Transverse colon (tissue), 4 donors: ENCODE measurements at regions not wholly inside any gene's neighbourhood (a gene's known extent, or its start where the extent isn't known, plus 50 kb on each side); places are given as distances from the start of the nearest gene placed in this dataset.

Experiments used
- DNase-seq: peaks from one replicate; pipeline ENCODE4 v3.0.0-alpha.2; 2019
- H3K27ac ChIP-seq, 4 donors: fragments of 200-600 bp; sonication (generic); 2 replicates each; pipeline ENCODE4 v1.5.1; 2016 to 2018; ENCODE audit warnings: inconsistent platforms in 4 of 4
- H3K27me3 ChIP-seq: fragments of 200-600 bp; sonication (generic); 2 replicates; pipeline ENCODE4 v1.5.1; 2017; ENCODE audit warnings: inconsistent platforms
- H3K36me3 ChIP-seq, 4 donors: fragments of 200-600 bp; sonication (generic); 2 replicates each; pipeline ENCODE4 v1.5.1; 2017 to 2019; ENCODE audit warnings: inconsistent platforms in 4 of 4
- H3K4me1 ChIP-seq, 4 donors: fragments of 200-600 bp; sonication (generic); 2 replicates each; pipeline ENCODE4 v1.5.1; 2017 to 2020; ENCODE audit warnings: inconsistent platforms in 4 of 4
- H3K4me3 ChIP-seq, 4 donors: fragments of 200-600 bp; sonication (generic); 1 replicate in 1 of 4; 2 replicates in 3 of 4; pipeline versions ENCODE4 v1.5.1 to v1.6.1; 2017 to 2019; ENCODE audit warnings: inconsistent platforms in 4 of 4
- H3K9me3 ChIP-seq, 2 donors: fragments of 200-600 bp; sonication (generic); 2 replicates each; pipeline ENCODE4 v1.5.1; 2017 to 2019; ENCODE audit warnings: inconsistent platforms in 2 of 2
- CTCF ChIP-seq, 5 experiments: fragments of 200-600 bp in 3 of 5; fragments of 450-650 bp in 2 of 5; sonication (generic) in 3 of 5; IDR thresholded peaks; 1 replicate in 2 of 5; 2 replicates in 3 of 5; pipeline ENCODE4 v1.5.1; 2016 to 2017; ENCODE audit warnings: antibody characterized with exemption in 5 of 5, inconsistent platforms in 3 of 5, mild to moderate bottlenecking in 2 of 5, moderate library complexity in 1 of 5
- EP300 ChIP-seq: sonication (generic); formaldehyde crosslinking; IDR thresholded peaks from one replicate; pipeline ENCODE4 v1.6.1; 2017; ENCODE audit warnings: antibody characterized with exemption, low read depth
- POLR2A ChIP-seq: fragments of 450-650 bp; IDR thresholded peaks from one replicate; pipeline ENCODE4 v1.6.1; 2016; ENCODE audit warnings: antibody characterized with exemption, mild to moderate bottlenecking, moderate library complexity
- POLR2AphosphoS5 ChIP-seq, 3 donors: sonication (generic); formaldehyde crosslinking; IDR thresholded peaks; one replicate each; pipeline ENCODE4 v1.6.1; 2016; ENCODE audit warnings: antibody characterized with exemption in 3 of 3
- WGBS, 2 donors: methylation state at CpG; one replicate each; pipeline ENCODE4 v1.1.5; 2018; ENCODE audit warnings: low coverage in 1 of 2; 5-methylcytosine and 5-hydroxymethylcytosine counted together
- in situ Hi-C, 4 donors: fragments of 200-750 bp; cut with MboI; loops; one replicate each; pipeline versions ENCODE4 v1.15.0 to v1.15.1; 2017; ENCODE audit warnings: low sequenced_read_pairs in 3 of 4, low pct_ligation_motif_present in 1 of 4, low pct_unique_long_range_greater_than_20kb in 1 of 4
- intact Hi-C: fragments of 100-400 bp; cut with DNase I; formaldehyde crosslinking; loops from one replicate; pipeline ENCODE4 v1.15.1; 2023; ENCODE audit warnings: low total_unique reads

GRCh38 chr16:77064037-77064436 is 127.0 kb upstream of the MON1B start:
- H3K9me3 ChIP-seq, result no peaks in the 10 kb centered on the region
- no peaks in the 10 kb centered on the region for H3K36me3 ChIP-seq
- no peaks in the 10 kb centered on the region for H3K27me3 ChIP-seq
- 53 to 60% methylated on average over 5 to 7 of the region's 7 CpGs for WGBS, 2 donors
- no peak for DNase-seq
- no peaks in the 10 kb centered on the region for H3K4me1 ChIP-seq
- no peak overlapping the region for H3K4me3 ChIP-seq
- TF ChIP-seq CTCF (IDR thresholded peaks at IDR 0.05), result no peak
- no peak for TF ChIP-seq EP300
- TF ChIP-seq POLR2A, result no peak
- no peak for TF ChIP-seq POLR2AphosphoS5 (IDR thresholded peaks at IDR 0.05)
- no peak overlapping the region for H3K27ac ChIP-seq
- in situ Hi-C loops (no loop called here), intact Hi-C loops (no loop called here)

GRCh38 chr16:77066896-77067496 is 124.0 kb upstream of the MON1B start:
- Histone ChIP-seq H3K4me3 (no peak overlapping the region), H3K9me3 (no peaks in the 10 kb centered on the region), H3K27ac (no peak overlapping the region), H3K27me3 (no peaks in the 10 kb centered on the region), H3K36me3 (no peaks in the 10 kb centered on the region), H3K4me1 (no peaks in the 10 kb centered on the region)
- in situ Hi-C loops, result no loop called here
- no peak for TF ChIP-seq EP300
- TF ChIP-seq CTCF (IDR thresholded peaks at IDR 0.05), result no peak
- TF ChIP-seq POLR2A, result no peak
- TF ChIP-seq POLR2AphosphoS5 (IDR thresholded peaks at IDR 0.05), result no peak
- intact Hi-C loops, result no loop called here
- 54 to 60% methylated on average over 6 to 9 of the region's 9 CpGs for WGBS, 2 donors
- DNase-seq, result no peak

GRCh38 chr16:77067900-77068299 is 123.1 kb upstream of the MON1B start:
- 34 to 42% methylated on average over 2 of the region's 2 CpGs for WGBS, 2 donors
- H3K4me3 ChIP-seq, result no peak overlapping the region
- H3K27me3 ChIP-seq, result no peaks in the 10 kb centered on the region
- TF ChIP-seq POLR2AphosphoS5 (IDR thresholded peaks at IDR 0.05) (no peak), CTCF (IDR thresholded peaks at IDR 0.05) (no peak), EP300 (no peak), POLR2A (no peak)
- no peaks in the 10 kb centered on the region for H3K36me3 ChIP-seq
- H3K9me3 ChIP-seq, result no peaks in the 10 kb centered on the region
- in situ Hi-C loops, result no loop called here
- no peaks in the 10 kb centered on the region for H3K4me1 ChIP-seq
- H3K27ac ChIP-seq, result no peak overlapping the region
- intact Hi-C loops, result no loop called here
- DNase-seq, result no peak

- in situ Hi-C loops (no loop called here), intact Hi-C loops (no loop called here)
- Histone ChIP-seq H3K4me1 (no peaks in the 10 kb centered on the region), H3K27me3 (no peaks in the 10 kb centered on the region), H3K36me3 (no peaks in the 10 kb centered on the region), H3K9me3 (no peaks in the 10 kb centered on the region), H3K4me3 (no peak overlapping the region), H3K27ac (no peak overlapping the region)
- DNase-seq, result no peak
- 54 to 61% methylated on average over 1 of the region's 1 CpG for WGBS, 2 donors
- TF ChIP-seq EP300 (no peak), POLR2A (no peak), POLR2AphosphoS5 (IDR thresholded peaks at IDR 0.05) (no peak), CTCF (IDR thresholded peaks at IDR 0.05) (no peak)
Measured at GRCh38 chr16:77068402-77068801, 122.6 kb upstream of the MON1B start.
